ENCODE measurements at regions not wholly inside any gene's neighbourhood (a gene's known extent, or its start where the extent isn't known, plus 50 kb on each side); places are given as distances from the start of the nearest gene placed in this dataset.

- TF ChIP-seq SNAPC4 (CRISPR knock-in tag; IDR thresholded peaks at IDR 0.05) (no peak), KAT8 (CRISPR knock-in tag; IDR thresholded peaks at IDR 0.05) (no peak), SP2 (CRISPR knock-in tag; IDR thresholded peaks at IDR 0.05) (no peak), ZNF7 (CRISPR knock-in tag; IDR thresholded peaks at IDR 0.05) (no peak)
- TF ChIP-seq, protein P1, sequence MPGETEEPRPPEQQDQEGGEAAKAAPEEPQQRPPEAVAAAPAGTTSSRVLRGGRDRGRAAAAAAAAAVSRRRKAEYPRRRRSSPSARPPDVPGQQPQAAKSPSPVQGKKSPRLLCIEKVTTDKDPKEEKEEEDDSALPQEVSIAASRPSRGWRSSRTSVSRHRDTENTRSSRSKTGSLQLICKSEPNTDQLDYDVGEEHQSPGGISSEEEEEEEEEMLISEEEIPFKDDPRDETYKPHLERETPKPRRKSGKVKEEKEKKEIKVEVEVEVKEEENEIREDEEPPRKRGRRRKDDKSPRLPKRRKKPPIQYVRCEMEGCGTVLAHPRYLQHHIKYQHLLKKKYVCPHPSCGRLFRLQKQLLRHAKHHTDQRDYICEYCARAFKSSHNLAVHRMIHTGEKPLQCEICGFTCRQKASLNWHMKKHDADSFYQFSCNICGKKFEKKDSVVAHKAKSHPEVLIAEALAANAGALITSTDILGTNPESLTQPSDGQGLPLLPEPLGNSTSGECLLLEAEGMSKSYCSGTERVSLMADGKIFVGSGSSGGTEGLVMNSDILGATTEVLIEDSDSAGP (CRISPR knock-in tag; IDR thresholded peaks at IDR 0.05; ENCODE audit: borderline replicate concordance), result no peak
Measured at GRCh38 chr13:42418184-42418583, 146.2 kb downstream of the AKAP11 start (continued).

DNA sequence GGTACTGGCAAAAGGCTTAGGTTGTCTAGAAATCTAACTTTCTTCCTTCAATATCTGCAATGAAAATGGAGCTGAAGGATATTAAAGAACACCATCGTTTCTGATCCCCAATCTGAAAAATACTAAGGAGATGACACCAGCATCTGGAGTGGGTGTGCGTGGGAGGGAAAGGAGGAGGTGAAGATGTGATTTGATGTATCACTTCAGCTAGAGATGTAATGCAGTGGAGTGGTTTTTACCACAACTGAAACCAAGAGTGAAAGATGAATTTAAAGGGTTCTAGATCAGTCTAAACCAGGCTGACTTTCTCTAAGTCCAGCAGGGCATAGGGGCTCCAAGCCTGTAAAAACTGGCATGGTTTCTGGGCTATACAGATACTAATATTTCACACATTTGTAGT, 148.4 kb downstream of the AKAP11 start:
- no peaks in the 10 kb centered on the region for H3K9me3 ChIP-seq (ENCODE audit: low read length)
- no peaks in the 10 kb centered on the region for H4K20me1 ChIP-seq (ENCODE audit: insufficient read depth, low read length)
- CTCF ChIA-PET (ENCODE audit: low intra/inter-chr PET ratio, low total read pairs), result no interaction called here
- H3K4me2 ChIP-seq (ENCODE audit: low read depth, low read length), result no peak overlapping the region
- H3K4me1 ChIP-seq (ENCODE audit: insufficient read depth, low read length), result no peaks in the 10 kb centered on the region
- intact Hi-C loops (cut with micrococcal nuclease; ENCODE audit: unreplicated experiment), result no loop called here
- 4% methylated on average over 2 of the region's 2 CpGs for WGBS (ENCODE audit: low lambda C conversion rate)
- H3K4me3 ChIP-seq (replicated peaks in 1 of 3; ENCODE audit: insufficient read depth in 1 of 3, low read depth in 2 of 3, low read length in 3 of 3), result no peak overlapping the region
- no peaks in the 10 kb centered on the region for H3K36me3 ChIP-seq (replicated peaks in 1 of 2; ENCODE audit: control insufficient read depth in 1 of 2, insufficient read depth in 2 of 2, low read length in 2 of 2)
- H3K79me2 ChIP-seq (ENCODE audit: insufficient read depth, low read length), result no peaks in the 10 kb centered on the region
- H3K27me3 ChIP-seq (ENCODE audit: control insufficient read depth in 1 of 2, insufficient read depth in 2 of 2, low read length in 2 of 2), result no peaks in the 10 kb centered on the region
- FAIRE-seq (no peak), ATAC-seq (no peak), DNase-seq (ENCODE audit: low spot score) (no peak)
- TF ChIP-seq NFYB (CRISPR knock-in tag; IDR thresholded peaks at IDR 0.05), result no peak
- TF ChIP-seq SP5 (CRISPR knock-in tag; IDR thresholded peaks at IDR 0.05; ENCODE audit: borderline replicate concordance, low read depth), result no peak
- TF ChIP-seq CREB1 (IDR thresholded peaks at IDR 0.05), result no peak
- TF ChIP-seq CREB1 (CRISPR knock-in tag; IDR thresholded peaks at IDR 0.05), result no peak
- H2AFZ ChIP-seq (ENCODE audit: low read length), result no peak overlapping the region
- in situ Hi-C loops (cut with HindIII; ENCODE audit: extremely low pct_ligation_motif_present, low pct_unique_long_range_greater_than_20kb), result no loop called here
- POLR2A ChIA-PET, result no interaction called here
- H3K27ac ChIP-seq (ENCODE audit: extremely low read length, insufficient read depth, low read length), result no peak overlapping the region
- no TSS peak for BruUV-seq (replicated peaks)
- no peak overlapping the region for H3K9ac ChIP-seq (ENCODE audit: insufficient read depth, low read depth, low read length)

Data from HepG2 (cell line).